Vagina (tissue), 2 donors: ENCODE measurements at regions not wholly inside any gene's neighbourhood (a gene's known extent, or its start where the extent isn't known, plus 50 kb on each side); places are given as distances from the start of the nearest gene placed in this dataset.

Source experiments
- CTCF ChIP-seq, 3 experiments: fragments of 450-650 bp in 2 of 3; fragments of 200-600 bp in 1 of 3; sonication (generic) in 1 of 3; IDR thresholded peaks; one replicate each; pipeline ENCODE4 v1.5.1; 2017 to 2019; ENCODE audit warnings: antibody characterized with exemption in 3 of 3, mild to moderate bottlenecking in 2 of 3, moderate library complexity in 2 of 3
- POLR2A ChIP-seq, 2 donors: fragments of 450-650 bp; IDR thresholded peaks; one replicate each; pipeline ENCODE4 v1.6.1; 2017; ENCODE audit warnings: antibody characterized with exemption in 2 of 2, mild to moderate bottlenecking in 2 of 2, moderate library complexity in 2 of 2

- no peak for TF ChIP-seq CTCF (IDR thresholded peaks at IDR 0.05)
- TF ChIP-seq POLR2A (IDR thresholded peaks at IDR 0.05) = no peak
Observed at GRCh38 chr17:64728041-64728695, 66.1 kb upstream of the SMURF2 start.
